SK-N-SH (cell line): ENCODE measurements at regions not wholly inside any gene's neighbourhood (a gene's known extent, or its start where the extent isn't known, plus 50 kb on each side); places are given as distances from the start of the nearest gene placed in this dataset.

Experiments
- CTCF ChIA-PET: fragments of 300-600, 350-600 bp; formaldehyde crosslinking; extraction: SDS; loops from one replicate; lab custom pipeline; 2021; lab: Yijun Ruan, JAX
- POLR2A ChIA-PET: fragments of 350-600 bp; sonication (Branson Sonifier 250); formaldehyde crosslinking; extraction: SDS; loops from one replicate; lab custom pipeline; 2020; ENCODE audit warnings: antibody characterized with exemption, inconsistent platforms; lab: Yijun Ruan, JAX
- DNase-seq: peaks from one replicate; pipeline ENCODE4 v3.0.0; 2012
- H2AFZ ChIP-seq: fragments of 200-600 bp; sonication (generic); 2 replicates; pipeline ENCODE4 v1.8.1; 2016; ENCODE audit warnings: antibody characterized with exemption, mild to moderate bottlenecking, low read depth
- H3F3A ChIP-seq: fragments of 200-600 bp; sonication (generic); replicated peaks from 2 replicates; pipeline ENCODE3; 2016; ENCODE audit warnings: antibody characterized with exemption, mild to moderate bottlenecking; ENCODE audit not compliant: insufficient read depth
- H3K27ac ChIP-seq, 2 experiments: fragments of 200-500 bp in 1 of 2; fragments of 200-600 bp in 1 of 2; sonication (Bioruptor generic) in 1 of 2; sonication (generic), shearing (Covaris generic) in 1 of 2; 2 replicates each; pipeline versions ENCODE4 v1.5.1 to v1.6.1; 2014 to 2016; ENCODE audit warnings: low read depth in 2 of 2, inconsistent platforms in 1 of 2, low read length in 1 of 2, mild to moderate bottlenecking in 1 of 2, mixed read lengths in 1 of 2
- H3K27me3 ChIP-seq: fragments of 200-600 bp; sonication (generic), shearing (Covaris generic); 2 replicates; pipeline ENCODE4 v1.6.1; 2016; ENCODE audit warnings: mixed run types; ENCODE audit not compliant: insufficient read depth
- H3K36me3 ChIP-seq, 2 experiments: fragments of 200-500 bp in 1 of 2; fragments of 200-600 bp in 1 of 2; sonication (Bioruptor generic) in 1 of 2; sonication (generic) in 1 of 2; replicated peaks in 1 of 2; 2 replicates each; pipeline versions ENCODE3 to v1.5.1; 2014 to 2016; ENCODE audit warnings: low read length in 1 of 2, mild to moderate bottlenecking in 1 of 2; ENCODE audit not compliant: insufficient read depth in 2 of 2, control insufficient read depth in 1 of 2
- H3K4me1 ChIP-seq, 2 experiments: fragments of 200-500 bp in 1 of 2; fragments of 200-600 bp in 1 of 2; sonication (Bioruptor generic) in 1 of 2; sonication (generic), shearing (Covaris generic) in 1 of 2; 2 replicates each; pipeline versions ENCODE4 v1.5.1 to v1.6.1; 2014 to 2016; ENCODE audit warnings: low read depth in 1 of 2, low read length in 1 of 2, mixed run types in 1 of 2; ENCODE audit not compliant: insufficient read depth in 2 of 2, control insufficient read depth in 1 of 2
- H3K4me2 ChIP-seq: fragments of 200-600 bp; sonication (generic), shearing (Covaris generic); 2 replicates; pipeline ENCODE4 v1.6.1; 2017; ENCODE audit warnings: mixed run types
- H3K4me3 ChIP-seq, 2 experiments: fragments of 200-500 bp in 1 of 2; fragments of 200-600 bp in 1 of 2; sonication (Bioruptor generic) in 1 of 2; sonication (generic), shearing (Covaris generic) in 1 of 2; 2 replicates each; pipeline versions ENCODE4 v1.5.1 to v1.8.1; 2014 to 2016; ENCODE audit warnings: low read depth in 2 of 2, inconsistent platforms in 1 of 2, low read length in 1 of 2, mild to moderate bottlenecking in 1 of 2, mixed read lengths in 1 of 2, moderate library complexity in 1 of 2
- H3K79me2 ChIP-seq: fragments of 200-600 bp; sonication (generic); 2 replicates; pipeline ENCODE4 v1.8.1; 2017; ENCODE audit warnings: mild to moderate bottlenecking; ENCODE audit not compliant: insufficient read depth
- H3K9ac ChIP-seq: fragments of 200-600 bp; sonication (generic); 2 replicates; pipeline ENCODE4 v1.6.1; 2017; ENCODE audit warnings: mixed run types
- H3K9me2 ChIP-seq: fragments of 200-600 bp; sonication (generic); 2 replicates; pipeline ENCODE4 v1.6.1; 2017; ENCODE audit warnings: mixed run types
- H3K9me3 ChIP-seq: fragments of 200-600 bp; sonication (generic); 2 replicates; pipeline ENCODE4 v1.6.1; 2017; ENCODE audit warnings: mixed run types, mild to moderate bottlenecking, moderate library complexity
- H4K20me1 ChIP-seq: fragments of 200-600 bp; sonication (generic); 2 replicates; pipeline ENCODE4 v1.6.1; 2017; ENCODE audit warnings: mild to moderate bottlenecking, mixed run types; ENCODE audit not compliant: insufficient read depth
- ELF1 ChIP-seq: IDR thresholded peaks from 2 replicates; pipeline ENCODE4 v1.4.0; 2012
- EP300 ChIP-seq, 2 experiments: IDR thresholded peaks; 2 replicates each; pipeline versions ENCODE4 v1.4.0 to v1.6.1; 2012; ENCODE audit warnings: borderline replicate concordance in 1 of 2, low read depth in 1 of 2, low read length in 1 of 2
- EZH2phosphoT487 ChIP-seq: fragments of 200-600 bp; sonication (generic); IDR thresholded peaks from 2 replicates; pipeline ENCODE4 v1.6.1; 2017; ENCODE audit warnings: low read depth, mixed run types, mild to moderate bottlenecking, antibody characterized with exemption, moderate library complexity, borderline replicate concordance
- FOSL2 ChIP-seq: IDR thresholded peaks from 2 replicates; pipeline ENCODE4 v1.4.0; 2012; ENCODE audit warnings: low read depth, mild to moderate bottlenecking, moderate library complexity, borderline replicate concordance
- FOXJ3 ChIP-seq: sonication (generic); formaldehyde crosslinking; IDR thresholded peaks from 2 replicates; pipeline ENCODE4 v1.5.1; 2020; ENCODE audit warnings: mild to moderate bottlenecking, missing genetic modification reagents
- GATA2 ChIP-seq: sonication (generic); formaldehyde crosslinking; IDR thresholded peaks from 2 replicates; pipeline ENCODE4 v1.5.0; 2020; ENCODE audit warnings: mild to moderate bottlenecking, missing genetic modification reagents
- MEF2A ChIP-seq: IDR thresholded peaks from 2 replicates; pipeline ENCODE4 v1.4.0; 2012; ENCODE audit warnings: low read depth, borderline replicate concordance
- MXI1 ChIP-seq: IDR thresholded peaks from 2 replicates; pipeline ENCODE4 v1.6.1; 2012; ENCODE audit warnings: mild to moderate bottlenecking, low read depth, low read length, improper control_type of control experiment
- NFIC ChIP-seq: IDR thresholded peaks from 2 replicates; pipeline ENCODE4 v1.4.0; 2012; ENCODE audit warnings: borderline replicate concordance
- PBX3 ChIP-seq: IDR thresholded peaks from 2 replicates; pipeline ENCODE4; 2012
- POLR2AphosphoS5 ChIP-seq: IDR thresholded peaks from 2 replicates; pipeline ENCODE4 v1.6.1; 2012; ENCODE audit warnings: low read depth, low read length
- RAD21 ChIP-seq: IDR thresholded peaks from 2 replicates; pipeline ENCODE4 v1.6.1; 2012; ENCODE audit warnings: mild to moderate bottlenecking, low read length
- RCOR1 ChIP-seq: fragments of 150-350 bp; IDR thresholded peaks from 2 replicates; pipeline ENCODE4 v1.6.1; 2017; ENCODE audit warnings: antibody characterized with exemption, low read length
- REST ChIP-seq: IDR thresholded peaks from 2 replicates; pipeline ENCODE4 v1.6.1; 2012; ENCODE audit warnings: mild to moderate bottlenecking, low read depth, low read length, moderate library complexity
- SIN3A ChIP-seq: IDR thresholded peaks from 2 replicates; pipeline ENCODE4 v1.6.1; 2012; ENCODE audit warnings: low read depth, mild to moderate bottlenecking, low read length, moderate library complexity, borderline replicate concordance
- SMC3 ChIP-seq: IDR thresholded peaks from 2 replicates; pipeline ENCODE4 v1.6.1; 2012; ENCODE audit warnings: low read depth, low read length, improper control_type of control experiment
- TAF1 ChIP-seq: IDR thresholded peaks from 2 replicates; pipeline ENCODE4 v1.6.1; 2012; ENCODE audit warnings: low read depth, mild to moderate bottlenecking, low read length, moderate library complexity, borderline replicate concordance
- TCF12 ChIP-seq: IDR thresholded peaks from 2 replicates; pipeline ENCODE4 v1.4.0; 2012
- WGBS: methylation state at CpG from one replicate; pipeline ENCODE4 v1.1.6; 2017; ENCODE audit warnings: low lambda C conversion rate; 5-methylcytosine and 5-hydroxymethylcytosine counted together
- TF ChIP-seq, protein P1 (sequence below): fragments of 150-350 bp; IDR thresholded peaks from 2 replicates; pipeline ENCODE4 v1.6.1; 2016; ENCODE audit warnings: mild to moderate bottlenecking, low read depth, low read length

DNA sequence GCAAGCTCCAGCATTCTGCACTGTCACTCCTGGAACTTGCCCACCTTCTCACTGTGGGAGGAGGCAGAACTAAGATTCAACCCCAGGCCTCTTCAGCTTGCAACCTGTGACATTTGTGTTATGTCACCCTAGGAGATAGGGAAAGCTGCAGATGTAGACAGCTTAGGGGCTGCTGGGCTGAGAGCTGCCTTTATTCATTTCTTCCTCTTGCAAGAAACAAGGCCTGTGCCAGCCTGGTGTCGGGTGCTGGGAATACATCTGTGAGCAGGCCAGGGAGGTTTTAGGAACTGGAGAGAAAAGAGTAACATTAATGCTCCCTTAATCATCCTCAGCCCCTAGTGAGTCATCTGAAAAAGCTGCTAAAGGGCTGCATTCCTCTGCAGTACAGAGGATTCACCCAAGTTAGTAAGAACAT, 101.8 kb downstream of the FGF18 start (continued):
- TF ChIP-seq PBX3 (peak; percentile 18; the same call in 1 of the 2 replicates), RCOR1 (no peak), EP300 (IDR thresholded peaks at IDR 0.05; ENCODE audit: borderline replicate concordance in 1 of 2, low read depth in 1 of 2, low read length in 1 of 2) (peak in 1 of 2 experiments; percentile 56; a peak in 1 of 4 replicates), FOSL2 (peak; percentile 97)
- TF ChIP-seq, protein P1, sequence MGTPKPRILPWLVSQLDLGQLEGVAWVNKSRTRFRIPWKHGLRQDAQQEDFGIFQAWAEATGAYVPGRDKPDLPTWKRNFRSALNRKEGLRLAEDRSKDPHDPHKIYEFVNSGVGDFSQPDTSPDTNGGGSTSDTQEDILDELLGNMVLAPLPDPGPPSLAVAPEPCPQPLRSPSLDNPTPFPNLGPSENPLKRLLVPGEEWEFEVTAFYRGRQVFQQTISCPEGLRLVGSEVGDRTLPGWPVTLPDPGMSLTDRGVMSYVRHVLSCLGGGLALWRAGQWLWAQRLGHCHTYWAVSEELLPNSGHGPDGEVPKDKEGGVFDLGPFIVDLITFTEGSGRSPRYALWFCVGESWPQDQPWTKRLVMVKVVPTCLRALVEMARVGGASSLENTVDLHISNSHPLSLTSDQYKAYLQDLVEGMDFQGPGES = no peak

DNA sequence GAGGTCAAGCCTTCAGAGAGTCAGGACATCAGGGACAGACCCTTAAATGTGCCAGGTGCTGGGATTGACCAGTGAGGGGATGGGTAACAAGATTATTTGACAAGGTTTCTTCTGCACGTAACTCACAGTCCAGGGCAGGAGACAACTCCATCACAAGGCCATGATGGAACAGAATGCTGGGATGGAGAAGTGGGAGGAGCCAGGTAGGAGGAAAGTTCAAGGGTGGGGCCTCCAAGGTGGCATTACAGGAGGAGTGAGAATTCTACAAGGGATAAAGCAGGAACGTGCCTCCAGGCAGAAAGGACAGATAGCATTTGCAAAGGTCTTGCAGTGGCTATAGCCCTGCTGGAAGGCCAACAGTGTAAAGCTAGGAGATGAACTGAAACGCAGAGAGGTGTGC, 102.2 kb downstream of the FGF18 start:
- ChIA-PET POLR2A (no interaction called here), CTCF (interaction anchor here (2.0 kb wide), 1 partner anchor 103 kb away, joined by 7 read pairs; the partner anchor contains the start of gene FGF18)
- DNase-seq = no peak
- Histone ChIP-seq H4K20me1 (no peaks in the 10 kb centered on the region), H2AFZ (peak overlapping the region; percentile 45), H3K27me3 (no peaks in the 10 kb centered on the region), H3K4me2 (peak overlapping the region; percentile 52), H3K79me2 (no peaks in the 10 kb centered on the region), H3K9me3 (no peaks in the 10 kb centered on the region), H3K27ac (peak overlapping the region; percentile 67 to 77; a peak in 3 of 4 replicates), H3K4me1 (peaks cover 16 to 40% of the 10 kb centered on the region in 2 experiments; a peak in 3 of 4 replicates), H3K4me3 (no peak overlapping the region), H3K9me2 (no peaks in the 10 kb centered on the region), H3K36me3 (no peaks in the 10 kb centered on the region), H3K9ac (peak overlapping the region; percentile 18; the same call in 1 of the 2 replicates), H3F3A (peaks cover 18% of the 10 kb centered on the region)
- 83% methylated on average over 3 of the region's 3 CpGs for WGBS
- TF ChIP-seq REST = no peak
- TF ChIP-seq ELF1 = no peak
- TF ChIP-seq MXI1 = no peak
- no peak for TF ChIP-seq PBX3
- no peak for TF ChIP-seq TCF12
- no peak for TF ChIP-seq TAF1
- no peak for TF ChIP-seq SMC3
- no peak for TF ChIP-seq FOXJ3 (CRISPR knock-in tag)
- TF ChIP-seq SIN3A = no peak
- TF ChIP-seq GATA2 = no peak
- TF ChIP-seq RCOR1 = no peak
- TF ChIP-seq FOSL2 = no peak
- no peak for TF ChIP-seq POLR2AphosphoS5
- no peak for TF ChIP-seq NFIC
- TF ChIP-seq EZH2phosphoT487 = no peak
- TF ChIP-seq RAD21 = no peak
- no peak for TF ChIP-seq MEF2A
